COLO668 (cell line): ENCODE measurements at regions not wholly inside any gene's neighbourhood (a gene's known extent, or its start where the extent isn't known, plus 50 kb on each side); places are given as distances from the start of the nearest gene placed in this dataset.

Experiments used
- DNase-seq: peaks from one replicate; lab custom pipeline; 2025; ENCODE audit not compliant: unreplicated experiment; lab: John Stamatoyannopoulos, UW

- DNase-seq = no peak
Observed at GRCh38 chr1:87863317-87863716, 534.6 kb downstream of the LMO4 start.

DNA sequence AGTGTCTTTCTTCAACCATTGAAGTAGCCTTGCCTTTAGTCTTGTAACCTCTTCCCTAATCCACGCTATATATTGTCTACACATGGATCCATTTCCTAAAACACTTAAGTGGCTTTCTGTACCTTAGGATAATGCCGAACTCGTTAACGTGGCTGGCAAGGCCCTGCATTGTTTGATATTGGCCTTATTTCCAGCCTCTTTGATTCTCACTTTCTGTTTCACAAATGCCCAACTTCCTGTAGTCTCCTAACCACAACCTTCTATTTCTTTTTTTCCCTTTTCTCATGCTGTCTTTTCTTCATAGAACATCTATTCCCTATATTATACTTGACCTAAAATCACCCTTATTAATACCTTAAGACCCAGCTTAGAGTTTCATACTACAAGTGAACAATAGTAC lies 536.0 kb downstream of the LMO4 start:
- no peak for DNase-seq

- no peak for DNase-seq
Observed at GRCh38 chr1:87866416-87866815, 537.7 kb downstream of the LMO4 start.

- no peak for DNase-seq
Observed at GRCh38 chr1:87867626-87868025, 538.9 kb downstream of the LMO4 start.

GRCh38 chr1:87869567-87869966 lies 540.9 kb downstream of the LMO4 start:
- no peak for DNase-seq

GRCh38 chr1:87872189-87872588 lies 543.5 kb downstream of the LMO4 start:
- DNase-seq = no peak

DNA sequence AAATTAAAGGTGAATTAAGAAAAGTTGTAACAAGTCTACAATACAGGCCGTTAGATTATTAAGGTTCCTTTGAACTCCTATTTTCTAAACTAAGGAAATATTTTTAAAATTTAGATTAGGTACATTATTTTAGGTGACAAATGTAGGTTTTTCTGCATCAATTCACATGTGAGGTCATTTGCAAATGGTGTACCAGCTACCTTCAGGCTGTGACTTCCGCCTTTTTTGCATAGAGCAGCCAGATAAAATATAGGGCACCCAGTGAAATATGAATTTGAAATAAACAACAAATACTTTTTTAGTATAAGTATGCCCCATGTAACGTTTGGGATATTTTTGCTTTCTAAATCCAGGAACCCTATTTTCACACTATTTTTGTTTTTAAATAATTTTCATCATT lies 544.0 kb downstream of the LMO4 start:
- no peak for DNase-seq

DNA sequence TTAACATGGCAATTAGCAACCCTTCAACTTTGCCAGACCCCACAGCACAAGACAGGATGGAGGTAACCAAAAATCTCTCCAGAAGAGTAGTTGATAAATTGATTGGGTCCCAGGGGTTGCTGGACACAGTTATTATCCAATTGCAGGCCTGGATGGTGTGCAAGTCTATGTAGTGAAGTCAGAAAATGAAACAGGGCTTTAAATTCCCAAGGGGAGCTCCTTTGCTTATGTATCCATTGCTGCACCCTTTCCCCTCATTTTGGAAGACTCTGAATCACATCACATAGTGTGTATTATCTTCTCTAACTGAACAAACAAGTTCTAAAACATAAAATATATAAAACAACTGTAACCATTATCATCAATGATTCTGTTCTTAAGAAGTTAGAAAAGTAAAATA lies 550.2 kb downstream of the LMO4 start:
- DNase-seq = no peak

- DNase-seq = no peak
Observed at GRCh38 chr1:87880098-87880760, 551.5 kb downstream of the LMO4 start.

DNA sequence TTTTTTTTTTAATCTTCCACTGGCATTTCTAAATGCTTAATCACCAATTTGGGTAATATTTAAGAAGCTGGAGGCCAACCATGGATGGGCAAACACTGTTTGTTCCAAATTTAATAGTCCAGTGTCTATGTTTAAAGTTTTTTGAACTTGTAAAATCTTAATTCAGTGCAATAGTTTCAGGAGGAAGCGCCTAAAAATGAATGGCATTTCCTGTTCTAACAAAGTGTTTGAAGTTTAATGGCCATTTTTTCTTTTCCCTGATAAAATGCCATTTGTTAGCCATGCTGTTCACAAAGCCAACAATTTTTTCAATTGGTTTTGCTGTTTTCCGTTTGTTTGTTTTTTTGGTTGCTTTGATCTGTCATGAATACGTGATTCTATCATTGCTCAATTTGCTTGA lies 552.1 kb downstream of the LMO4 start:
- DNase-seq = no peak

DNA sequence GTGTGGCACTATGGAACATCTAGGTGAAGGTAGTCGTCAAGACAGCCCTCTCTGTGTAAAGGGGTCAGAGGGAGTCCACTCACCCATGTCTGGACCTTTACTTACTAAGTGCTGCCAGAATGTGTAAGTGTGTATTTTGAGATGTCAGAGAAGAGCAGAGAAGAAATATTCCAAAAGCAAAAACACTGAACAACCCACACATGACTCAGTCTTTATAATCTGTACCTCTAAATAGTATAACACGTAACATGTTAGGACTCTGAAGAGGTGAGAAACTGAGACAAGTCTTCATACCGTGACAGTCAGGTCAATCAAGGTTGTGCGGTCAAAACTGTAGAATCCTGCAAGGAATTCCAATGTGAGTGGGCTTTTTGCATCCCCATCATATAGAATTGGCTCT lies 555.2 kb downstream of the LMO4 start:
- no peak for DNase-seq

DNA sequence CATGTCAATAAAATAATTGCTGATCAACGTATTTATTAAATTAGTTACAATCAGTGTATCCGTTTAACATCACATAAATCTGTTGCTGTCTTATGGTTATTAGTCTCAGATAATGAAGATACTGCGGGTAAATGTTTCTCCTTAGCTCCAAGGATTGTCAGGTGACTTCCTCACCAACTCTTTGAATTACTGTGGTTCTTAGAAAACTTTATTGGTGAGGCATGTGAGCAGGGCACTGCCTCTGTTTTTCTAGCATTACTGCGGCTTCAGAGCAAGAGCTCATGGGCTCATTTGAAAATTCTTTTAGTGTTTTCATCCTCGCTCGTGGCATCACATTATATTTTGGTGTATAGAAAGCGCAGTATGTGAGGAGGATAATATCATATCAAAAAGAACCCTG lies 555.9 kb downstream of the LMO4 start:
- DNase-seq = no peak

- DNase-seq = no peak
Observed at GRCh38 chr1:87885278-87886025, 556.8 kb downstream of the LMO4 start.

- DNase-seq = no peak
Observed at GRCh38 chr1:87887100-87887499, 558.4 kb downstream of the LMO4 start.

GRCh38 chr1:87888446-87888845 lies 559.8 kb downstream of the LMO4 start:
- no peak for DNase-seq

DNA sequence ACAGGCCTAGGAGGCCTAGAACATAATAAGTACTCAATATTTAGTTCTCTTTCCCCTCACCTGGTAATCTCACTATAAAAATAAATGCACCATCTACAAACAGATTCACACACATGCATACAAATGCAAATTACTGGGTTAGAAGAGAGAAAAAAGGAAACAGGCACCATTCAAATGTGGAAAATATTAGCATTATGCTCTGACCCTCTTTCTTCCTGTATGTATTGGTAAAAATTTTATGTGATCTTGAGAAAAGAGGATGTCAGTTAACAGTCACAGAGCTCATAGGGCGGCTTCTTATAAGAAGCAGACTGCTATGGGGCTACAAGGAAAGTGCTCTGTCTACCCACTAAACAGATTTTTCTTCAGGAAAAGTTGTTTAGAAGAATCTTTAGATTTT lies 565.4 kb downstream of the LMO4 start:
- DNase-seq = no peak

GRCh38 chr1:87897481-87897880 lies 568.8 kb downstream of the LMO4 start:
- DNase-seq = no peak

DNA sequence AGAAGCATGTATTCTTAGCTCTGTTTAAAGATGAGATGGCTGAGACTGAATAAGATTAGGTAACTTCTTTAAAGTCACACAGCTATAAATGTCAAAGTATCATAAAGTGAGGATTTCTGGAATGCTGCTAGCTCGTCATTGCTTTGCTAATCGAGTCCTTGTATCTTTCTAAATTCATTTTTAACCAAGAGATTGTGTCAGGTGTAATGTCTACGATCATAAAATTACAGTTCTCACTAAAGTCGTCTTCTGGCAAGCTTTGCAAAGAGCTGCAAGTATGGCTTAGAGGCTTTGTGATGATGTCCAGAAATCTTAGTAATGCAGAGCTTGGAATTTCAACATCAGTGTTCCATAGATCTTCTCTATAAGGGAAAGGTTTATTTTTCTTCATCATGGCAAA lies 569.8 kb downstream of the LMO4 start:
- no peak for DNase-seq

GRCh38 chr1:87899017-87899416 lies 570.3 kb downstream of the LMO4 start:
- no peak for DNase-seq

DNA sequence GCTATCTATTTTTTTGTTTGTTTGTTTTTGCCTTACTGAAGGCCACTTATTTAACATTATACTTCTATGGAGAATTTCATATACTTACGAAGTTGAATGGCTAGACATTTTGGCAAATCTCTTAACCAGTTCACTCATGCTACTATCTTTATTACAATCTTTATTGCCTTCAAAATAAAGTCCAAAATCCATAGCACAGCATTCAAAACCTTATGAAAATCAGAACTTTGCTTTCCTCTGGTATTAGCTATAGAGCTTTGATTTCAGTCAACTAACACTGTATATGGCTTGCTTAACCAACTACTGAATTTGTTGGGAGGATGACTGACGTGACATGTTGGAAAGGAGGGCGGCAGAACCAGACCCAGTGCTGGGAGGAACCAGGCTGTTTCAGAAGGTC lies 571.1 kb downstream of the LMO4 start:
- no peak for DNase-seq

GRCh38 chr1:87902830-87903229 lies 574.1 kb downstream of the LMO4 start:
- DNase-seq = no peak

- DNase-seq = no peak
Observed at GRCh38 chr1:87903242-87903641, 574.6 kb downstream of the LMO4 start.

DNA sequence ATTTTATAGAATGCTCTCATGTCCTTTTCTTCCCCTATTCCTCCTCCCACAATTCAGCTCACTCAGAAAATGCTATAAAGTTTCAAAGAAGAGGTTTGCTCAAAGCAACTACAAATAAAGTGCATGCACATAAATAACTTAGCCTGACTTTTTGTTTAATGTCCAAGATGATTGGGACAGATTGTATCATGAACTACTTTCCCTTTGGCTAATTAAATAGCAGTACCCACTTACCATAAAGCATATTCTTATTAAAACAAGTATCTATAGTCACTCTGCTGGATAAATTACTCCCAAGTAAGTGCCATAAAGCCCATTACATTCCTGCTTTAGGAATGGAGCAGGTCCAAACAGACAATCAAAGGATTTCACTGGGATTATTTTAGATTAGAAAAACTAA lies 576.0 kb downstream of the LMO4 start:
- no peak for DNase-seq
